HepG2 (cell line): ENCODE measurements at regions not wholly inside any gene's neighbourhood (a gene's known extent, or its start where the extent isn't known, plus 50 kb on each side); places are given as distances from the start of the nearest gene placed in this dataset.

ENCODE experiments used
- ATAC-seq: fragments of 200-7000 bp; cut with Tn5 transposase; 3 replicates; pipeline ENCODE4 v1.9.1; 2020; ENCODE audit warnings: mild to moderate bottlenecking, moderate library complexity
- BruUV-seq: library from RNA; stranded (reverse); fragments of 400-500 nt; replicated peaks from 2 replicates; lab custom pipeline; 2021; lab: Mats Ljungman, UMichigan
- CTCF ChIA-PET: fragments of 300-600 bp; formaldehyde crosslinking; extraction: SDS; loops from one replicate; lab custom pipeline; 2021; ENCODE audit warnings: low total read pairs, inconsistent platforms, low intra/inter-chr PET ratio; lab: Yijun Ruan, JAX
- POLR2A ChIA-PET: fragments of 350-600 bp; sonication (Branson Sonifier 250); formaldehyde crosslinking; loops from one replicate; lab custom pipeline; 2020; ENCODE audit warnings: antibody characterized with exemption, inconsistent platforms; lab: Yijun Ruan, JAX
- DNase-seq: peaks from one replicate; pipeline ENCODE4 v3.0.0-alpha.2; 2015; ENCODE audit warnings: low spot score
- FAIRE-seq: peaks from 3 replicates; lab custom pipeline; 2011; peaks lifted over from hg19 to GRCh38; lab: Jason Lieb, UNC
- H2AFZ ChIP-seq: one replicate; pipeline ENCODE4 v1.6.1; 2011; ENCODE audit warnings: low read length, inconsistent platforms
- H3K27ac ChIP-seq: fragments of 300-600 bp; 3 replicates; pipeline ENCODE4 v1.8.0; 2011; ENCODE audit warnings: mixed run types, mild to moderate bottlenecking, mixed read lengths, low read length, inconsistent platforms; ENCODE audit not compliant: insufficient read depth; ENCODE audit errors: extremely low read length
- H3K27me3 ChIP-seq, 2 experiments: fragments of 200-600 bp in 1 of 2; 2 replicates in 1 of 2; 3 replicates in 1 of 2; pipeline versions ENCODE4 v1.6.0 to v1.8.0; 2011; ENCODE audit warnings: low read length in 2 of 2, mild to moderate bottlenecking in 2 of 2, moderate library complexity in 2 of 2, inconsistent platforms in 1 of 2; ENCODE audit not compliant: insufficient read depth in 2 of 2, control insufficient read depth in 1 of 2
- H3K36me3 ChIP-seq, 2 experiments: fragments of 200-600 bp in 1 of 2; replicated peaks in 1 of 2; 2 replicates in 1 of 2; 3 replicates in 1 of 2; pipeline versions ENCODE4 v1.5.1 to v1.8.0; 2011; ENCODE audit warnings: low read length in 2 of 2, inconsistent platforms in 1 of 2; ENCODE audit not compliant: insufficient read depth in 2 of 2, control insufficient read depth in 1 of 2
- H3K4me1 ChIP-seq: 2 replicates; pipeline ENCODE4 v1.5.1; 2012; ENCODE audit warnings: low read length, inconsistent platforms; ENCODE audit not compliant: insufficient read depth
- H3K4me2 ChIP-seq: 2 replicates; pipeline ENCODE4 v1.6.0; 2011; ENCODE audit warnings: low read depth, low read length, inconsistent platforms
- H3K4me3 ChIP-seq, 3 experiments: fragments of 200-600 bp in 1 of 3; sonication (generic), shearing (Covaris generic) in 1 of 3; replicated peaks in 1 of 3; 2 replicates each; pipeline ENCODE4 v1.5.1; 2011 to 2016; ENCODE audit warnings: low read length in 3 of 3, inconsistent platforms in 2 of 3, low read depth in 2 of 3, mild to moderate bottlenecking in 2 of 3, control low read depth in 1 of 3, mixed read lengths in 1 of 3; ENCODE audit not compliant: insufficient read depth in 1 of 3
- H3K79me2 ChIP-seq: one replicate; pipeline ENCODE4 v1.6.1; 2011; ENCODE audit warnings: low read length, inconsistent platforms; ENCODE audit not compliant: insufficient read depth
- H3K9ac ChIP-seq: 2 replicates; pipeline ENCODE4 v1.6.0; 2011; ENCODE audit warnings: mild to moderate bottlenecking, low read depth, low read length, inconsistent platforms; ENCODE audit not compliant: insufficient read depth
- H3K9me3 ChIP-seq: 2 replicates; pipeline ENCODE4 v1.5.1; 2012; ENCODE audit warnings: mild to moderate bottlenecking, low read length
- H4K20me1 ChIP-seq: 2 replicates; pipeline ENCODE4 v1.6.0; 2011; ENCODE audit warnings: inconsistent platforms, mild to moderate bottlenecking, low read length, moderate library complexity; ENCODE audit not compliant: insufficient read depth
- CHD2 ChIP-seq: IDR thresholded peaks from 2 replicates; pipeline ENCODE4 v1.6.1; 2011; ENCODE audit warnings: low read depth, low read length, improper control_type of control experiment
- MEF2D ChIP-seq: sonication (generic); formaldehyde crosslinking; IDR thresholded peaks from 2 replicates; pipeline ENCODE4 v1.5.1; 2020; ENCODE audit warnings: mild to moderate bottlenecking, missing genetic modification reagents
- RBFOX2 ChIP-seq: fragments of 200-400 bp; formaldehyde crosslinking; IDR thresholded peaks from 2 replicates; pipeline ENCODE4 v1.6.1; 2017; ENCODE audit warnings: low read depth, mild to moderate bottlenecking, low read length
- WGBS: methylation state at CpG from one replicate; pipeline ENCODE4 v1.1.6; 2017; ENCODE audit warnings: low lambda C conversion rate; 5-methylcytosine and 5-hydroxymethylcytosine counted together
- in situ Hi-C: cut with HindIII; loops from 2 replicates; pipeline ENCODE4 v1.10.0; 2017; ENCODE audit warnings: low pct_unique_long_range_greater_than_20kb; ENCODE audit not compliant: extremely low pct_ligation_motif_present
- intact Hi-C: fragments of 100-400 bp; cut with micrococcal nuclease; formaldehyde crosslinking; loops from one replicate; pipeline ENCODE4 v1.10.0; 2022; ENCODE audit not compliant: unreplicated experiment
- TF ChIP-seq, protein P1 (sequence below): sonication (generic); formaldehyde crosslinking; IDR thresholded peaks from 2 replicates; pipeline ENCODE4 v1.5.0; 2020; ENCODE audit warnings: missing genetic modification reagents, mild to moderate bottlenecking, borderline replicate concordance
- TF ChIP-seq, protein P2 (sequence below): sonication (generic); formaldehyde crosslinking; conservative IDR thresholded peaks from 2 replicates; pipeline ENCODE4 v1.4.0; 2020; ENCODE audit warnings: mild to moderate bottlenecking, missing genetic modification reagents, moderate library complexity

GRCh38 chr10:108362961-108363360, 1198.5 kb upstream of the SORCS1 start:
- DNase-seq, result no peak
- H3K4me3 ChIP-seq, result no peak overlapping the region
- H2AFZ ChIP-seq, result no peak overlapping the region
- no peak for ATAC-seq
- peaks cover 83% of the 10 kb centered on the region for H3K9me3 ChIP-seq
- ChIA-PET CTCF (no interaction called here), POLR2A (no interaction called here)
- no peak overlapping the region for H3K27ac ChIP-seq
- no TSS peak for BruUV-seq
- H3K79me2 ChIP-seq, result no peaks in the 10 kb centered on the region
- in situ Hi-C loops, result no loop called here
- WGBS, result 73% methylated on average over 1 of the region's 1 CpG
- H3K27me3 ChIP-seq, result no peaks in the 10 kb centered on the region
- H3K9ac ChIP-seq, result no peak overlapping the region
- no peaks in the 10 kb centered on the region for H3K36me3 ChIP-seq
- no peak for TF ChIP-seq CHD2
- TF ChIP-seq MEF2D (CRISPR knock-in tag), result no peak
- no peak for TF ChIP-seq RBFOX2
- TF ChIP-seq, protein P1, sequence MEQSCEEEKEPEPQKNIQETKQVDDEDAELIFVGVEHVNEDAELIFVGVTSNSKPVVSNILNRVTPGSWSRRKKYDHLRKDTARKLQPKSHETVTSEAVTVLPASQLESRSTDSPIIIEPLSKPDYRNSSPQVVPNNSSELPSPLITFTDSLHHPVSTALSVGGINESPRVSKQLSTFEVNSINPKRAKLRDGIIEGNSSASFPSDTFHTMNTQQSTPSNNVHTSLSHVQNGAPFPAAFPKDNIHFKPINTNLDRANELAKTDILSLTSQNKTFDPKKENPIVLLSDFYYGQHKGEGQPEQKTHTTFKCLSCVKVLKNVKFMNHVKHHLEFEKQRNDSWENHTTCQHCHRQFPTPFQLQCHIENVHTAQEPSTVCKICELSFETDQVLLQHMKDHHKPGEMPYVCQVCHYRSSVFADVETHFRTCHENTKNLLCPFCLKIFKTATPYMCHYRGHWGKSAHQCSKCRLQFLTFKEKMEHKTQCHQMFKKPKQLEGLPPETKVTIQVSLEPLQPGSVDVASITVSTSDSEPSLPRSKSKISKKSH (CRISPR knock-in tag), result no peak
- TF ChIP-seq, protein P2, sequence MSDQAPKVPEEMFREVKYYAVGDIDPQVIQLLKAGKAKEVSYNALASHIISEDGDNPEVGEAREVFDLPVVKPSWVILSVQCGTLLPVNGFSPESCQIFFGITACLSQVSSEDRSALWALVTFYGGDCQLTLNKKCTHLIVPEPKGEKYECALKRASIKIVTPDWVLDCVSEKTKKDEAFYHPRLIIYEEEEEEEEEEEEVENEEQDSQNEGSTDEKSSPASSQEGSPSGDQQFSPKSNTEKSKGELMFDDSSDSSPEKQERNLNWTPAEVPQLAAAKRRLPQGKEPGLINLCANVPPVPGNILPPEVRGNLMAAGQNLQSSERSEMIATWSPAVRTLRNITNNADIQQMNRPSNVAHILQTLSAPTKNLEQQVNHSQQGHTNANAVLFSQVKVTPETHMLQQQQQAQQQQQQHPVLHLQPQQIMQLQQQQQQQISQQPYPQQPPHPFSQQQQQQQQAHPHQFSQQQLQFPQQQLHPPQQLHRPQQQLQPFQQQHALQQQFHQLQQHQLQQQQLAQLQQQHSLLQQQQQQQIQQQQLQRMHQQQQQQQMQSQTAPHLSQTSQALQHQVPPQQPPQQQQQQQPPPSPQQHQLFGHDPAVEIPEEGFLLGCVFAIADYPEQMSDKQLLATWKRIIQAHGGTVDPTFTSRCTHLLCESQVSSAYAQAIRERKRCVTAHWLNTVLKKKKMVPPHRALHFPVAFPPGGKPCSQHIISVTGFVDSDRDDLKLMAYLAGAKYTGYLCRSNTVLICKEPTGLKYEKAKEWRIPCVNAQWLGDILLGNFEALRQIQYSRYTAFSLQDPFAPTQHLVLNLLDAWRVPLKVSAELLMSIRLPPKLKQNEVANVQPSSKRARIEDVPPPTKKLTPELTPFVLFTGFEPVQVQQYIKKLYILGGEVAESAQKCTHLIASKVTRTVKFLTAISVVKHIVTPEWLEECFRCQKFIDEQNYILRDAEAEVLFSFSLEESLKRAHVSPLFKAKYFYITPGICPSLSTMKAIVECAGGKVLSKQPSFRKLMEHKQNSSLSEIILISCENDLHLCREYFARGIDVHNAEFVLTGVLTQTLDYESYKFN (CRISPR knock-in tag), result no peak
- H3K4me1 ChIP-seq, result no peaks in the 10 kb centered on the region
- no peaks in the 10 kb centered on the region for H4K20me1 ChIP-seq
- no peak overlapping the region for H3K4me2 ChIP-seq
- intact Hi-C loops, result no loop called here
- FAIRE-seq, result no peak
